Suprapubic skin (tissue), 4 donors: ENCODE measurements at regions not wholly inside any gene's neighbourhood (a gene's known extent, or its start where the extent isn't known, plus 50 kb on each side); places are given as distances from the start of the nearest gene placed in this dataset.

Source experiments
- CTCF ChIP-seq, 2 donors: fragments of 200-600 bp in 1 of 2; fragments of 450-650 bp in 1 of 2; sonication (generic) in 1 of 2; IDR thresholded peaks; one replicate each; pipeline ENCODE4 v1.5.1; 2016 to 2019; ENCODE audit warnings: antibody characterized with exemption in 2 of 2, mild to moderate bottlenecking in 1 of 2, moderate library complexity in 1 of 2
- EP300 ChIP-seq: sonication (generic); formaldehyde crosslinking; IDR thresholded peaks from one replicate; pipeline ENCODE4 v1.6.1; 2017; ENCODE audit warnings: antibody characterized with exemption
- POLR2A ChIP-seq, 2 donors: fragments of 450-650 bp; IDR thresholded peaks; one replicate each; pipeline ENCODE4 v1.6.1; 2017; ENCODE audit warnings: antibody characterized with exemption in 2 of 2, mild to moderate bottlenecking in 2 of 2, moderate library complexity in 2 of 2
- POLR2AphosphoS5 ChIP-seq, 3 donors: sonication (generic); formaldehyde crosslinking; IDR thresholded peaks; one replicate each; pipeline ENCODE4 v1.6.1; 2017; ENCODE audit warnings: antibody characterized with exemption in 3 of 3

GRCh38 chr3:101081446-101081845, 88.2 kb upstream of the ABI3BP start:
- no peak for TF ChIP-seq CTCF (IDR thresholded peaks at IDR 0.05)
- no peak for TF ChIP-seq POLR2A (IDR thresholded peaks at IDR 0.05)
- no peak for TF ChIP-seq POLR2AphosphoS5 (IDR thresholded peaks at IDR 0.05)
- no peak for TF ChIP-seq EP300
